ENCODE measurements at regions not wholly inside any gene's neighbourhood (a gene's known extent, or its start where the extent isn't known, plus 50 kb on each side); places are given as distances from the start of the nearest gene placed in this dataset.

GRCh38 chr2:56113382-56113975 is 70.3 kb upstream of the CCDC85A start:
- no peak overlapping the region for H2AFZ ChIP-seq (ENCODE audit: control insufficient read depth, low read length)
- no peaks in the 10 kb centered on the region for H3K79me2 ChIP-seq (ENCODE audit: control insufficient read depth, insufficient read depth, low read length)
- TF ChIP-seq EZH2 (IDR thresholded peaks at IDR 0.05; ENCODE audit: low read length), result no peak
- no peak for TF ChIP-seq CTCF (optimal IDR thresholded peaks at IDR 0.05 in 1 of 3, IDR thresholded peaks at IDR 0.05 in 1 of 3, conservative IDR thresholded peaks at IDR 0.05 in 1 of 3; ENCODE audit: extremely low read depth in 1 of 3, insufficient read depth in 2 of 3, low read length in 3 of 3)
- peaks cover 7% of the 10 kb centered on the region for H3K4me1 ChIP-seq (ENCODE audit: control insufficient read depth, extremely low read depth, insufficient read depth, low read length)
- H3K4me3 ChIP-seq (ENCODE audit: control insufficient read depth in 2 of 3, extremely low read depth in 1 of 3, insufficient read depth in 2 of 3, low read depth in 1 of 3, low read length in 3 of 3), result no peak overlapping the region
- H3K27ac ChIP-seq (ENCODE audit: control insufficient read depth, insufficient read depth, low read length), result no peak overlapping the region
- no peaks in the 10 kb centered on the region for H3K9me1 ChIP-seq (ENCODE audit: control insufficient read depth, extremely low read depth, insufficient read depth, low read length)
- no peaks in the 10 kb centered on the region for H3K36me3 ChIP-seq (ENCODE audit: control insufficient read depth in 2 of 2, extremely low read depth in 1 of 2, insufficient read depth in 2 of 2, low read length in 2 of 2)
- FAIRE-seq, result no peak
- dilution Hi-C loops (cut with MboI; ENCODE audit: extremely low pct_ligation_motif_present, low sequenced_read_pairs), result no loop called here
- H3K4me2 ChIP-seq (ENCODE audit: control insufficient read depth, extremely low read depth, insufficient read depth, low read depth, low read length), result no peak overlapping the region
- DNase-seq (ENCODE audit: low read depth, low spot score), result no peak
- H4K20me1 ChIP-seq (ENCODE audit: control insufficient read depth, extremely low read depth, insufficient read depth, low read length), result no peaks in the 10 kb centered on the region
- H3K9me3 ChIP-seq (ENCODE audit: control insufficient read depth, low read depth, low read length), result no peaks in the 10 kb centered on the region
- H3K27me3 ChIP-seq (ENCODE audit: control insufficient read depth, extremely low read depth, insufficient read depth, low read length), result no peaks in the 10 kb centered on the region
- H3K9ac ChIP-seq (ENCODE audit: control insufficient read depth, extremely low read depth, insufficient read depth, low read length), result no peak overlapping the region

GRCh38 chr2:56117764-56118163 is 66.0 kb upstream of the CCDC85A start:
- FAIRE-seq (no peak), DNase-seq (ENCODE audit: low read depth, low spot score) (no peak)
- no peak overlapping the region for H3K9ac ChIP-seq (ENCODE audit: control insufficient read depth, extremely low read depth, insufficient read depth, low read length)
- no peaks in the 10 kb centered on the region for H3K27me3 ChIP-seq (ENCODE audit: control insufficient read depth, extremely low read depth, insufficient read depth, low read length)
- no peaks in the 10 kb centered on the region for H3K36me3 ChIP-seq (ENCODE audit: control insufficient read depth in 2 of 2, extremely low read depth in 1 of 2, insufficient read depth in 2 of 2, low read length in 2 of 2)
- H2AFZ ChIP-seq (ENCODE audit: control insufficient read depth, low read length), result peak overlapping the region; percentile 71
- no peak overlapping the region for H3K4me3 ChIP-seq (ENCODE audit: control insufficient read depth in 2 of 3, extremely low read depth in 1 of 3, insufficient read depth in 2 of 3, low read depth in 1 of 3, low read length in 3 of 3)
- H3K9me1 ChIP-seq (ENCODE audit: control insufficient read depth, extremely low read depth, insufficient read depth, low read length), result no peaks in the 10 kb centered on the region
- no peak for TF ChIP-seq EZH2 (IDR thresholded peaks at IDR 0.05; ENCODE audit: low read length)
- TF ChIP-seq CTCF (optimal IDR thresholded peaks at IDR 0.05 in 1 of 3, IDR thresholded peaks at IDR 0.05 in 1 of 3, conservative IDR thresholded peaks at IDR 0.05 in 1 of 3; ENCODE audit: extremely low read depth in 1 of 3, insufficient read depth in 2 of 3, low read length in 3 of 3), result no peak
- no peaks in the 10 kb centered on the region for H4K20me1 ChIP-seq (ENCODE audit: control insufficient read depth, extremely low read depth, insufficient read depth, low read length)
- peak overlapping the region; percentile 38 for H3K4me2 ChIP-seq (ENCODE audit: control insufficient read depth, extremely low read depth, insufficient read depth, low read depth, low read length)
- dilution Hi-C loops (cut with MboI; ENCODE audit: extremely low pct_ligation_motif_present, low sequenced_read_pairs), result no loop called here
- no peaks in the 10 kb centered on the region for H3K79me2 ChIP-seq (ENCODE audit: control insufficient read depth, insufficient read depth, low read length)
- peaks cover 7% of the 10 kb centered on the region for H3K4me1 ChIP-seq (ENCODE audit: control insufficient read depth, extremely low read depth, insufficient read depth, low read length)
- H3K27ac ChIP-seq (ENCODE audit: control insufficient read depth, insufficient read depth, low read length), result no peak overlapping the region
- no peaks in the 10 kb centered on the region for H3K9me3 ChIP-seq (ENCODE audit: control insufficient read depth, low read depth, low read length)
